HG03565 (cell line): ENCODE measurements at regions not wholly inside any gene's neighbourhood (a gene's known extent, or its start where the extent isn't known, plus 50 kb on each side); places are given as distances from the start of the nearest gene placed in this dataset.
A peak's percentile ranks its signal among the peaks of the same experiment; 100 is the strongest.
"Not testable (repeated sequence)": the region's sequence is repeated elsewhere in the genome, so short reads cannot be mapped to it uniquely, and the experiment has no call there.

ENCODE experiments used
- ATAC-seq: cut with Tn5 transposase; IDR thresholded peaks from one replicate; pipeline ENCODE4 v1.9.1; 2021; ENCODE audit warnings: mild to moderate bottlenecking, moderate library complexity; ENCODE audit not compliant: unreplicated experiment

- no peak for ATAC-seq
These were observed 1761.3 kb upstream of the IGFBP7 start for GRCh38 chr4:58871509-58871908.

- ATAC-seq, result no peak
These were observed 1738.8 kb upstream of the IGFBP7 start for GRCh38 chr4:58849026-58849425.

DNA sequence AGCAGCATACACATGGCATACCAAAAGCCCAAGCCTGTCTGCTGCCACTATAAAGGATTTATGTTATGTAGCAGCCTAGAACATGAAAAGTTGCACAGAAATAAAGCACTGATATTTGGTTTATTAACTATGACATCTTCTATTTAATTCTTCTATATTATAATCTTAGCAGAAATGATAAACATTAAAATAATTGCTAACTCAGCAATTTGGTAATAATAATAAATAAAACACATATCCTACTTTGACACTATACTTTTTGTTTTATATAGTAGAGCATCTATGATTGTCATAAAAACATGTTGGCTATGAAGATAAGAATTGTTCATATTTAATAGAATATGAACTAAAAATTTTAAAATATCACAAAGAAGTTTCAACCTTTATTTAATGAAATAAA lies 1733.3 kb upstream of the IGFBP7 start:
- ATAC-seq, result no peak

GRCh38 chr4:58833126-58833525 lies 1722.9 kb upstream of the IGFBP7 start:
- ATAC-seq, result no peak

DNA sequence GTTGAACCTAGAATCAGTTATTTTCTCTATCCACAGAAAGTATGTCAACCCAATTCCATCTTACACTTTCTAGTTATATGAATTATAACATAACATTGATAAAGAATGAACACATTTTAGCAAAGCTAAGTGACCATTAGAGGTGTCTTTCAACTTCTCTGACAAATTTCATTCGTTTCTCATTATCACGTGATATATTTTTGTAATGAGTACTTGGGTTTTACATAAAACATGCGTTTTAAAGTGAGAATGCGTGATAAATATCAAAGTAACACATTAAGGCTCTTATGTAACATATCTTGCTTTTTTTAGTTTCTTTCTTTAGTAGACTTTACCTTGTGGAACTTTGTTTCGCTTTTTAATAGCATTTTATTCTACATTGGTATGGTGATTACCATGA lies 1715.1 kb upstream of the IGFBP7 start:
- no peak for ATAC-seq

- ATAC-seq, result not testable (repeated sequence)
These were observed 1708.4 kb upstream of the IGFBP7 start for GRCh38 chr4:58818560-58818959.

DNA sequence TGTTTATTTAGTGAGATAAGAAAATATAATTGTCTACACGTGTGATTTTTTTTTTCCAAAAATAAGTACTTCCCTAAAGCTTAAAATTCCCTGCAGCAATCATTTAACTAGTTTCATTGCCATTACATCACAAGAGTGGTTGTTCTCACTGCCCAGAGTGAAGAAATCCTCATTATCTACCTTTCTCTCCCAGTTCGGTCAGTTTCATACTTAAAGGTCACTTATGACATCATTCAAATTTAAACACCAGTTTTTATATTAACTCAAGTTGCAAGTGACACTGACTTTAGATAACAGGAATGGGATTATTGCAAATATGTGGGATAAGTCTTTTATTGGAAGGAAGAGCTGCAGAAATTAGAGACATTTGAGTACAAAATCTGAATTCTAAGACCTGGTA lies 1699.8 kb upstream of the IGFBP7 start:
- no peak for ATAC-seq

- no peak for ATAC-seq
These were observed 1699.2 kb upstream of the IGFBP7 start for GRCh38 chr4:58809366-58809765.

GRCh38 chr4:58808817-58809216 lies 1698.6 kb upstream of the IGFBP7 start:
- no peak for ATAC-seq

GRCh38 chr4:58807843-58808615 lies 1697.8 kb upstream of the IGFBP7 start:
- no peak for ATAC-seq

- no peak for ATAC-seq
These were observed 1666.4 kb upstream of the IGFBP7 start for GRCh38 chr4:58776627-58777026.

DNA sequence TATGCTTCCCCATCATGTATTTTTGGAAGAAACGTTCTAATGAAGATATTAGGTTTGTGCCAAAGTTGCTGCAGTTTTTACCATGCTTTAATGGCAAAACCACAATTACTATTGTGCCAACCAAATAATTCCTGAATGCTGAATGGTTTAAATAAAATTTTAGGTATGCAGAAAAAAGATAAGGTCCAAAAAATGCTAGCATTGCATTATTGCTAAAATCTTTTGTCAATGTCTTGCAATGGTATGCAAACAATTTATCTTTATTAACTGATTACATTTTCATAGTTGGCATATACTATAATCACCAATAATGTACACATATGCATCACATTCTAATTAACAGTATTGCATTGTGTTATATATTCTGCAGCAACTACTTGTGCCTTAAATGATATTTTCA lies 1657.4 kb upstream of the IGFBP7 start:
- no peak for ATAC-seq

DNA sequence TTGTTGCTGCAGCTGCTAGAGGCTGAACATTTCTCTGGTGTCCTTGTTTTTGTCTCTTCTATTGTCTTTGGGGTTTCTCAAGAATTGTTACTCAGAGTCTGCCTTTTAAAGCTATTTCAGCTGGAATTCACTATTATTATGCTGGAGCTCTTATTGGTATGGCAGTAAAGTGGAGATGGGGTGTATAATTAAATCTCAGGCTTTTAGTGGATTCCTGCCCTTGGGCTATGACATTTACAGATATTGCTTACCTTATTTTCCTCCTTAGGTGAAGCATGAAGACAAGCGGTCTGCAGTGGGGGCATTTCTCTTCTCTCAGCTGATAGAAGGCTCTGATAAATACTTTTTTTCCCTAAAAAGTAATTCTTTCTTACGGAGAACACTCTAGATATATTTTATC lies 1656.6 kb upstream of the IGFBP7 start:
- ATAC-seq, result no peak

DNA sequence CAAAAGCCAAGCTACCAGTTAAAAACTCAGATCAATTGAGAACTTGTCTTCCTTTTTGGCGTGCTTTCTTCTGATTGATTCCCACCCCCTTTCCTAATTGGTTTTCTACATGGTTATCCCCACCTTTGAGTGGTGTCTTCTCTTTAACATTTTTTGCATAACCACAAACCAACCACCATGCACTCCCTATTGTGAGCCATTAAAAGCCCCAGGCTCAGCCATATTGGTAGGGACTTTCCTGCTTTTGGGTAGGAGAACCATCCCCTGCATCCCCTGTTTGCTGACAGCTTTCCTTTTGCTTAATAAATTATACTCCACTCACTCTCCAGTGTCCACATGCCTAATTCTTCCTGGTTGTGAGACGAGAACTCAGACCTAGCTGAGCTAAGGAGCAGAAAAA lies 1651.4 kb upstream of the IGFBP7 start:
- no peak for ATAC-seq

DNA sequence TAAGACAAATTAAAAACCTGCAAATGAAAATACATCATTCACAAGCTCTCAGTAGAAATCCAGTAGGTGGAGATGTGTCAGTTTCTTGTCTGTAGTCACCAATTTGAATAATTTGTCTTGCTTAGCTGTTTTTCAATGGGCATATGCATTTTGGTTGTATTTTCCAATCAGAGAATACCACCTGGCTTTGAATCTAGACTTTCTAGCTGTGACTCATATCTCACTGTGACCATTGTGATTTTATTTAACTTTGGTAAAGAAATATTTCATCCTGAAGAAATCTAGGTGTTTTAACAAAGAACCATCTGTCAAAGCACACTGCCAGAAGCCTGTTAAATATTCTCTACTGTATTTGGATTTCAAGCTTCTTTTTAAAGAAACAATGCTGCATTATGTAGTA lies 1650.6 kb upstream of the IGFBP7 start:
- ATAC-seq, result no peak

DNA sequence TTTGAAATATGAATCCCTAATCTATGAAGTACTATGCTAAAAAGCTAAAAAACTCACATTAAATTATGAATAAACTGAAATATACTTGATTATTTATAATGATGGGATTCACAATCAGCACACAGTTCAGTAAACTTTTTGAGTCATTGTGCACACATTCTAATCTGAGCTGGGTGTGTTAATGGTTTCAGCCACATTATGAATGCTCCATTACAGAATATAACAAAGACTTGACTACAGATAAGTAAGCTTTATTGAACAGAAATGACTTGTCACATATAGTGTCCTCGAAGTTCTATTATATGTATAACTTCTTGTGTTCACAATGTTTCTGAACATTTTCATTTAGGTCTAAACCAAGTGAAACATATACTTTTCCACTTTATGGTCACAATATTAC lies 1649.9 kb upstream of the IGFBP7 start:
- ATAC-seq, result no peak

GRCh38 chr4:58749206-58749605 lies 1639.0 kb upstream of the IGFBP7 start:
- ATAC-seq, result no peak

- ATAC-seq, result no peak
These were observed 1630.7 kb upstream of the IGFBP7 start for GRCh38 chr4:58740897-58741296.

GRCh38 chr4:58739275-58739674 lies 1629.1 kb upstream of the IGFBP7 start:
- no peak for ATAC-seq

- no peak for ATAC-seq
These were observed 1628.2 kb upstream of the IGFBP7 start for GRCh38 chr4:58738375-58738774.

DNA sequence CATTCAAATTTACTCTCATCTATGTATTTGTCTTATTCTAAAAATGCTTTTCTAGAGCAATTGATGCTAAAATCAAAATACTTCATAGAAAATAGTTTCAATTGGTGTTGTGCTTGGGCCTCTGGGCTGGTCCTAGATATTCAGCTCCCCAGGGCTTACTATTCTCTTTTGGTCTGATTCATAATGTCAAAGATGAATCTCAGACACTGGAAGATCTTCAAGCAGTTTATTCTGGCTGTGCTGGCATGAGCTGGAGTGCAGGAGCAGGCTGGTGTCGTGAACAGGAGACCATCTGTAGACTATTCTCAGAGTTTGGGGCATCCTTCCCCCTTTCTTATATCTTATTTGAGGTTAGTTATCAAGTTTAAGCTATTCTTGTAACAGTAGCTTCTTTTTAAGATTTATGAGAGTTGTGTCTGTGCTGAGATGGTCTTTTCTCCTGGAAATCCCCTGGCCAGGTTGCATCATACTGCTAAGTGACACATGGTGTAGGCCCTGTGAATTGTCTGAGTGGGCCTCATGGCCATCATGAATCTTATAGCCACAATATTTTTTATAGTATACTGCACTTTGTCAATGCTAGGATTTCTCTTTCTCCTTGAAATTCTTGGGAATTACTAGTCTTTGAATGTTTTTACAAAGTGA lies 1624.0 kb upstream of the IGFBP7 start:
- ATAC-seq, result peak; percentile 49

GRCh38 chr4:58732973-58733372 lies 1622.8 kb upstream of the IGFBP7 start:
- ATAC-seq, result no peak

DNA sequence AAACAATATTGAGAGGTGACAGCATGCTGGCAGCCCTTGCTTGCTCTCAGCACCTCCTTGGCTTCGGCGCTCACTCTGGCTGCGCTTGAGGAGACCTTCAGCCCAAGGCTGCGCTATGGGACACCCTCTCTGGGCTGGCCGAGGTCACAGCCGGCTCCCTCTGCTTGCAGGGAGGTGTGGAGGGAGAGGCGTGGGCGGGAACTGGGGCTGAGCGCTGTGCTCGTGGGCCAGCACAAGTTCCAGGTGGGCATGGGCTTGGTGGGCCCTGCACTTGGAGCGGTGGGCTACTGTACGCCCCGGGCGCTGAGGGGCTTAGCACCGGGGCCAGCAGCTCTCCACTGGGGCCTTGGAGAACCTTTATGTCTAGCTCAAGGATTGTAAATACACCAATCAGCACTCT lies 1613.8 kb upstream of the IGFBP7 start:
- ATAC-seq, result no peak
